SH-SY5Y (cell line): ENCODE measurements at regions not wholly inside any gene's neighbourhood (a gene's known extent, or its start where the extent isn't known, plus 50 kb on each side); places are given as distances from the start of the nearest gene placed in this dataset.

Source experiments
- GATA2 ChIP-seq: IDR thresholded peaks from 2 replicates; pipeline ENCODE4 v1.6.1; 2011; ENCODE audit warnings: mild to moderate bottlenecking, low read depth, low read length
- GATA3 ChIP-seq: IDR thresholded peaks from 2 replicates; pipeline ENCODE4 v1.6.1; 2011; ENCODE audit warnings: low read depth, mild to moderate bottlenecking, low read length, moderate library complexity

DNA sequence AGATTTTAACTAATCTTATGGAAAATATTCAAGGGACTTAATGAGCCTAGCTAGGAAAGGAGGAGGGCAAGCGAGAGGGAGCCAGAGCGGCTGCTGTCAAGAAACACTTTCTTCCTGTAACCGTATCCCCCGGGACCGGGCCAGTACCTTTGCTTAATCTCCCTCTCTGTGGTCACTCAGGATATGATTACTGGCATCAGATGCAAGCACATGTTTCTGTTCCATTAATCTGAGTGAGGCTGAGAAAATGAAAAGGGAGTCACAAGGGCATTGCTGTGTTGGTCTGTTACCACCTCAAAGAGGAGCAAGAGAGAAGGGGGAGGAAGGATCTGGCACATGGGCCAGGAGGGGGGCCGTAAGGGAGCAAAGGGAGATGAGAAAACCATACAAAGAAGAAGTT lies 356.7 kb upstream of the GATB start:
- TF ChIP-seq GATA2 (no peak), GATA3 (no peak)
